Adrenal gland (tissue), 5 donors: ENCODE measurements at regions not wholly inside any gene's neighbourhood (a gene's known extent, or its start where the extent isn't known, plus 50 kb on each side); places are given as distances from the start of the nearest gene placed in this dataset.

Experiments used
- POLR2A ChIP-seq, 2 donors: fragments of 450-650 bp; IDR thresholded peaks; one replicate each; pipeline ENCODE4 v1.6.1; 2017; ENCODE audit warnings: antibody characterized with exemption in 2 of 2, mild to moderate bottlenecking in 2 of 2, moderate library complexity in 1 of 2
- TF ChIP-seq, protein P1 (sequence below), 6 experiments: fragments of 450-650 bp in 4 of 6; fragments of 200-600 bp in 2 of 6; sonication (generic) in 1 of 6; IDR thresholded peaks; 1 replicate in 5 of 6; 2 replicates in 1 of 6; pipeline versions ENCODE4 v1.5.1 to v1.8.0; 2016 to 2021; ENCODE audit warnings: antibody characterized with exemption in 6 of 6, mild to moderate bottlenecking in 2 of 6, moderate library complexity in 1 of 6
- donor health status: DM: no; HTN: no; CAD: no.

DNA sequence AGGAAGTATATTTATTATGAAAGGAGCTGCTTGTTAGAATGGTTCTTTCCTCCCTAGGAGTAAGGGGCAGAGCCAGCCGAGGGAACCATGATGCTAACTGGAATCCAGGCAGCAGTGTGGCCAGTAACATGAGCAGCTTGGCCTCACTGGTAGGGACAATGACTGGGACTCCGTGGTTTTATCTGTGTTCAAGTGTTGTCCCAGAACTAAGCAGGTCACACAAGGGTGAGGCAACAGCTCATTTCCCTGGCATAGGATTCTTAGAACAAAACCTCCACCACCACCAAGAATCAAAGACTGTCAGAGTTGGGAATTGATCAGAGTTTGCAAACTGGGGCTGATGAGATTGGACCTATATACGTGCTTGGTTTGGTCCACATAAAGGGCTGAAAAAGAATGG, 138.9 kb upstream of the COBL start:
- TF ChIP-seq, protein P1, sequence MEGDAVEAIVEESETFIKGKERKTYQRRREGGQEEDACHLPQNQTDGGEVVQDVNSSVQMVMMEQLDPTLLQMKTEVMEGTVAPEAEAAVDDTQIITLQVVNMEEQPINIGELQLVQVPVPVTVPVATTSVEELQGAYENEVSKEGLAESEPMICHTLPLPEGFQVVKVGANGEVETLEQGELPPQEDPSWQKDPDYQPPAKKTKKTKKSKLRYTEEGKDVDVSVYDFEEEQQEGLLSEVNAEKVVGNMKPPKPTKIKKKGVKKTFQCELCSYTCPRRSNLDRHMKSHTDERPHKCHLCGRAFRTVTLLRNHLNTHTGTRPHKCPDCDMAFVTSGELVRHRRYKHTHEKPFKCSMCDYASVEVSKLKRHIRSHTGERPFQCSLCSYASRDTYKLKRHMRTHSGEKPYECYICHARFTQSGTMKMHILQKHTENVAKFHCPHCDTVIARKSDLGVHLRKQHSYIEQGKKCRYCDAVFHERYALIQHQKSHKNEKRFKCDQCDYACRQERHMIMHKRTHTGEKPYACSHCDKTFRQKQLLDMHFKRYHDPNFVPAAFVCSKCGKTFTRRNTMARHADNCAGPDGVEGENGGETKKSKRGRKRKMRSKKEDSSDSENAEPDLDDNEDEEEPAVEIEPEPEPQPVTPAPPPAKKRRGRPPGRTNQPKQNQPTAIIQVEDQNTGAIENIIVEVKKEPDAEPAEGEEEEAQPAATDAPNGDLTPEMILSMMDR (IDR thresholded peaks at IDR 0.05): no peak
- no peak for TF ChIP-seq POLR2A (IDR thresholded peaks at IDR 0.05)
